HG02852 (cell line): ENCODE measurements at regions not wholly inside any gene's neighbourhood (a gene's known extent, or its start where the extent isn't known, plus 50 kb on each side); places are given as distances from the start of the nearest gene placed in this dataset.
"Not testable (repeated sequence)": the region's sequence is repeated elsewhere in the genome, so short reads cannot be mapped to it uniquely, and the experiment has no call there.

Source experiments
- ATAC-seq: cut with Tn5 transposase; IDR thresholded peaks from one replicate; pipeline ENCODE4 v1.9.1; 2021; ENCODE audit warnings: mild to moderate bottlenecking, moderate library complexity; ENCODE audit not compliant: unreplicated experiment

- no peak for ATAC-seq
Measured at GRCh38 chr9:86507212-86507630, 153.0 kb upstream of the TUT7 start.

- ATAC-seq: no peak
Measured at GRCh38 chr9:86503942-86504341, 149.7 kb upstream of the TUT7 start.

GRCh38 chr9:86503314-86503713, 149.1 kb upstream of the TUT7 start:
- no peak for ATAC-seq

GRCh38 chr9:86500667-86501435, 146.6 kb upstream of the TUT7 start:
- no peak for ATAC-seq

GRCh38 chr9:86500031-86500430, 145.8 kb upstream of the TUT7 start:
- no peak for ATAC-seq

- no peak for ATAC-seq
Measured at GRCh38 chr9:86494644-86495111, 140.5 kb upstream of the TUT7 start.

- ATAC-seq: no peak
Measured at GRCh38 chr9:86491468-86492266, 137.5 kb upstream of the TUT7 start.

- ATAC-seq: no peak
Measured at GRCh38 chr9:86488794-86489193, 134.6 kb upstream of the TUT7 start.

- ATAC-seq: no peak
Measured at GRCh38 chr9:86488345-86488744, 134.1 kb upstream of the TUT7 start.

- no peak for ATAC-seq
Measured at GRCh38 chr9:86487838-86488233, 133.6 kb upstream of the TUT7 start.

GRCh38 chr9:86486891-86487837, 133.0 kb upstream of the TUT7 start:
- no peak for ATAC-seq

GRCh38 chr9:86485359-86485758, 131.1 kb upstream of the TUT7 start:
- ATAC-seq: no peak

GRCh38 chr9:86483496-86483895, 129.3 kb upstream of the TUT7 start:
- ATAC-seq: no peak

GRCh38 chr9:86481466-86481865, 127.3 kb upstream of the TUT7 start:
- ATAC-seq: no peak

- ATAC-seq: not testable (repeated sequence)
Measured at GRCh38 chr9:86475255-86475654, 121.0 kb upstream of the TUT7 start.

- ATAC-seq: no peak
Measured at GRCh38 chr9:86471171-86471815, 117.1 kb upstream of the TUT7 start.

GRCh38 chr9:86470326-86470725, 116.1 kb upstream of the TUT7 start:
- ATAC-seq: no peak

GRCh38 chr9:86469476-86470250, 115.5 kb upstream of the TUT7 start:
- no peak for ATAC-seq

GRCh38 chr9:86464242-86464641, 110.0 kb upstream of the TUT7 start:
- ATAC-seq: no peak
